Thyroid gland (tissue), 4 donors: ENCODE measurements at regions not wholly inside any gene's neighbourhood (a gene's known extent, or its start where the extent isn't known, plus 50 kb on each side); places are given as distances from the start of the nearest gene placed in this dataset.

Experiments
- POLR2A ChIP-seq, 2 donors: fragments of 450-650 bp; IDR thresholded peaks; one replicate each; pipeline ENCODE4 v1.6.1; 2017; ENCODE audit warnings: antibody characterized with exemption in 2 of 2, mild to moderate bottlenecking in 2 of 2, moderate library complexity in 1 of 2
- TF ChIP-seq, protein P1 (sequence below), 6 experiments: fragments of 200-600 bp in 3 of 6; fragments of 450-650 bp in 3 of 6; sonication (generic) in 3 of 6; IDR thresholded peaks; one replicate each; pipeline ENCODE4 v1.5.1; 2016 to 2019; ENCODE audit warnings: antibody characterized with exemption in 6 of 6, mild to moderate bottlenecking in 2 of 6, inconsistent platforms in 1 of 6, moderate library complexity in 1 of 6

DNA sequence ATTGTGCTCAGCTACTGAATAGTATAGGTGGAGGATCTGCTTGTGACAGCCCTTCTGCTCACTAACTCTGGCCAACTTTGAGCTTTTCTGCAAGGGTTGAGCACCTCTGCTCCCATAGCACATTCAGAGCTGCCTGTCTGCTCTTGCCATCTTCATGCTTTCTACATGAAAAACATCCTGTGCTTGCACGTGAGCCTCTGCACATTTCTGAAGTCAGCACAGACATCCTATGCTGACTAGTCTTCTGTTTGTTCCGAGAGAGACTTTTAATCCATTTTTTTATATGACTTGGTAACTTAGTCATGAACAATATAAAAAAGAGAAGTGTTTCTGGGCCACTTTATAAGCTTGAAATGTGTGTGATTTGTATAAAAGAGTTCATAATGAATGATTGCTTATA lies 969.3 kb downstream of the TMTC2 start:
- no peak for TF ChIP-seq POLR2A (IDR thresholded peaks at IDR 0.05)
- TF ChIP-seq, protein P1, sequence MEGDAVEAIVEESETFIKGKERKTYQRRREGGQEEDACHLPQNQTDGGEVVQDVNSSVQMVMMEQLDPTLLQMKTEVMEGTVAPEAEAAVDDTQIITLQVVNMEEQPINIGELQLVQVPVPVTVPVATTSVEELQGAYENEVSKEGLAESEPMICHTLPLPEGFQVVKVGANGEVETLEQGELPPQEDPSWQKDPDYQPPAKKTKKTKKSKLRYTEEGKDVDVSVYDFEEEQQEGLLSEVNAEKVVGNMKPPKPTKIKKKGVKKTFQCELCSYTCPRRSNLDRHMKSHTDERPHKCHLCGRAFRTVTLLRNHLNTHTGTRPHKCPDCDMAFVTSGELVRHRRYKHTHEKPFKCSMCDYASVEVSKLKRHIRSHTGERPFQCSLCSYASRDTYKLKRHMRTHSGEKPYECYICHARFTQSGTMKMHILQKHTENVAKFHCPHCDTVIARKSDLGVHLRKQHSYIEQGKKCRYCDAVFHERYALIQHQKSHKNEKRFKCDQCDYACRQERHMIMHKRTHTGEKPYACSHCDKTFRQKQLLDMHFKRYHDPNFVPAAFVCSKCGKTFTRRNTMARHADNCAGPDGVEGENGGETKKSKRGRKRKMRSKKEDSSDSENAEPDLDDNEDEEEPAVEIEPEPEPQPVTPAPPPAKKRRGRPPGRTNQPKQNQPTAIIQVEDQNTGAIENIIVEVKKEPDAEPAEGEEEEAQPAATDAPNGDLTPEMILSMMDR (IDR thresholded peaks at IDR 0.05), result no peak
